ENCODE measurements at regions not wholly inside any gene's neighbourhood (a gene's known extent, or its start where the extent isn't known, plus 50 kb on each side); places are given as distances from the start of the nearest gene placed in this dataset.

DNA sequence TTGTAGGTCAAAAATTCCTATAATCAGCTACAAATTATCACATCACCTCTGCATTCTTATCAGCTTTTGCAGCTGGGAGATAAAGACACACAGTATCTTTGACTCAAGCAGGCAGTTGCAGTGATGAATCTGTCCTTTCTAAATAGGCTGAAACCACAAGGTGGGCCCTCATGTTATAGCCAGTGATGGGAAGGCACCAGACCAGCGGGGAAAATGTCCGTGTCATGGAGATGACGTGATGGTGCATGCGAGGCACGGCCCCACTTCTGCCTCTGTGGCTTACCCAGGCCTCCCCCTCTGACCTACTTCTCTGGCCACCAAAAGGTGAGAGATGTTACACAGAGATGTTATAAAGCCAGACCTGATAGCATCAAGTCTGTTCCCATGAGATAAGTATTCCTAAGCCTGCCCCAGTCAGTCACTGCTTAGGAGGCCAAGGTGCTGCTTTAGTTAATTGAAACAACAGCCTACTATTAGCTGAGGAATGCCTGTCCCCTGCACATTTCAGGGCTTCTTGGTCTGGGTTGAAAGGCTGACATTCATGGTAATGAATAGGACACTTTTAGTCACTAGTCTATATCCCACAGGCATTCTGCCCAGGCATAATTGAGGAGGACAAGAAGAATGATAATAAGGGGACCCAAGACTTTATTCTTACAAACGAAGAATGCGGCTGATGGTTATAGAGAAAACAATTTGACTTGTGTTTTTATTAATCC, 327.9 kb downstream of the LPIN1 start:
- no peak for DNase-seq (ENCODE audit: low read depth in 4 of 4, low spot score in 3 of 4)

DNA sequence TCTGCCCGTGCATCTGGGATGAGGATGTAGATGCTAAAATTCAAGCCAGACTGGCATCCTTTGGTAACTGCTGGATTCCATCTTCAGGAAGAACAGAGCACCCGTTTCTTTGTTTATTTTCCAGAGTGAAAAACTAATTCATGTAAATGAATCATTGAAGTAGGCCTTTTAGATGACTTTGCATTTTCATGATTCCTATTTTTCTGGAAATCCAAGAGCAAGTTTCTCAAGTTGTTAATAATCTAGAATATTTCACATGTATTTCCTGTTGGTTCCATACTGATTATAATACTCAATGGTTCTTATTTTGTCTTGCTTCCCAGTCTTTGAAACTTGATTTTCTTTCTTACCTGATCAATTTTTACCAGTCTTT, 328.4 kb downstream of the LPIN1 start:
- no peak for DNase-seq (ENCODE audit: low read depth in 4 of 4, low spot score in 3 of 4)

DNA sequence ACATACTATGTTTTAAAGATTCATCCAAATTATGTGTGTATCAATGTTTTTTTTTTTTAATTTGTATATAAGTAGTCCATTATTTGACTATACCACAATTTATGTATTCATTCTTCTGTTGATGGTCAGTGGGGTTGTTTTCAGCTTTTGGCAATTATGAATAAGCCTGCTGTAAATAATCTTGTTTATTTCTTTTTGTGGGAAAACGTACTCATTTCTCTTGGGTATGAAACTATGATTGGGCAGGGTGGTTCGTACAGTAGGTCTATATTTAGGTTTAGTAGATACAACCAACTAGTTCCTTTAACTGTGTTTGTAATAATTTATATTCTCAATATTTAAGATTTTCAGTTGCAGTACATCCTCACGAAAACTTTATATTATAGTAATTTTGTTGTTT, 329.2 kb downstream of the LPIN1 start:
- no peak for DNase-seq (ENCODE audit: low read depth in 4 of 4, low spot score in 3 of 4)

DNA sequence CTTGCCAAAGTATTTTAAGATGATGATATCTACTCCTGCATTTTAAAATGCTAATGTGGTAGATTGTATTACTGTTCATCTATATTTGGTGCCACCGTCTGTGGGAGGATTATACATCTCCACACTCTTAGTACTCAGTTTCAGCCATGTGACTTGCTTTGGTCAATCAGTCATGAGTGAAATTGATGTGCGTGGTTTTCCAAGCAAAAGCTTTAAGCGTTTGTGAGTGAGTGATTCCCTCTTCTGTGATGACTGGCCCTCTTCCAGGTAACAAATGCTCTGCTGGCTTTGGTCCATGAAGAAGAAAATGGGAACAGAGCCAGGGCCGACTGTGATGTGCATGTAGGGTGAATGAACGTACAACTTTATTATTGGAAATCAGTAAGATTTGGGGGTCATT, 330.4 kb downstream of the LPIN1 start:
- no peak for DNase-seq (ENCODE audit: low read depth in 4 of 4, low spot score in 3 of 4)

DNA sequence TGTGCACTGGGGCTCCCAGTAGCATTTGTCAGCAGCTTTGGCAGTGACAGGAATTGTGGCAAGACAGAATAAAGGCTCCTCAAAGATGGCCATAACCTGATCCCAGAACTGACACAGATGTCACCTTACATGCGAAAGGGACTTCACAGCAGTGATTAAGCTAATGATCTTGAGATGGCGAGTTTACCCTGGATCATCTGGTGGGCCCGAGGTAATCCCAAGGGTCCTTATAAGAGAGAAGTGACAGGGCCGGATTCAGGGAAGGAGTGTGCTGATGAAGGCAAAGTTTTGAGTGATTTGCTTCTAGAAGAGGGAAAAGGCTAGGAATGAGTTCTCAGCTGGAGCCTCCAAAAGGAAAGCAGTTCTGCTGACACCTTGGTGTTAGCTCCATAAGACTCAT, 333.9 kb downstream of the LPIN1 start:
- DNase-seq (ENCODE audit: low read depth in 4 of 4, low spot score in 3 of 4), result no peak

DNA sequence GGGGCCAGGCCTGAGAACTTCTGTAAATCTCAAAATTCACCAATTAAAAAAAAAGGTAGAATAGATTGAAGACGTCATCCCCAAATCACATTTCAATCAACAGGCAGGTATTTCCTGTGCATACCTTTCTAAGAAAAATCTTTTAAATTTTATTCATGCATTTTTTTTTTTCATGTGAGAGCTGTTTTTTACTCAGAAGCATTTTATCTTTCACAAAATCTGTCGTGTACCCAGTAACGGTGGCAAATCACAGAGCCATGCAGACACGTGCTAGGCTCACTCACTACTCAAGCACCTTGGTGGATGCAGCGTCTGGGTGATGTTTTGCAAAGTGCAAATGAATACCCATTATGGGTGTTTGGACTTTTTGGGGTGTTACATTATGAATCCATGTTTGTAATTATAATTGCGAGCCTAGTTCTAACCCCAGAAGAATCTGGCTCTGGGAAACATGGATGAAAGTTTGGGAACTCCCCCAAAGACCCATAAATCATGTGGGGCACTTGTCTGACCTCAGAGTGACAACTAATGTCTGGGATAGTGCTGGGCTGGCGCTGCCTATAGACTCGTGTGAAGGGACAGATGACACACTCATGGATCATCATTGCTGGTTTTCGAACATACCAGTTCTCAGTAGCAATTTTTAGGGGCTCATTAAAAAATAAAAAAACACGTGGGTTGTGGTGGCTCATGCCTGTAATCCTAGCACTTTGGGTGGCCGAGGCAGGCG, 335.2 kb downstream of the LPIN1 start:
- DNase-seq (ENCODE audit: low read depth in 4 of 4, low spot score in 3 of 4), result no peak

DNA sequence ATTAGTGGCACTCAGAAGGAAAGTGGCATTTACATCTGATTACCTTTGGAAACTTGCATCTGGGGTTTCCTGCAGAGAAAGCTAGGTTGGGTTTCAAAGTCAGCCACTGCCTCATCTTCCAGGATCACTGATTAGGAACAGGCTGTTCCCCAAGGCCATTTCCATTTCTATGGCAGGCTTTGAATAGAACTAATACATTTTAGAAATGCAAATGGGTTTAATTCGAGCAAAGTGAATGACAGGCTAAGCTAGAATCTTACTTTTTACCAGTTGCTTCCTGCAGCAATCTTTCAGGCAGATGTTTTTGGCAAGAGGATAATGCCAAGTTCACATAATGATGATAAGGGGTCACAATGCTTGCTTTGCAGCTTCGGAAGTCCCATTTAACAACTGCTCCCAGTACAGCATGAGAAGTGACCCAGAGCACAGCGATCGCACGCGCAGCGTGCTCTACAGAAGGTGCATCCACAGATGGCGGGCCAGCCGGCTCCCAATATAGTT, 336.7 kb downstream of the LPIN1 start:
- DNase-seq (ENCODE audit: low read depth in 4 of 4, low spot score in 3 of 4), result no peak

DNA sequence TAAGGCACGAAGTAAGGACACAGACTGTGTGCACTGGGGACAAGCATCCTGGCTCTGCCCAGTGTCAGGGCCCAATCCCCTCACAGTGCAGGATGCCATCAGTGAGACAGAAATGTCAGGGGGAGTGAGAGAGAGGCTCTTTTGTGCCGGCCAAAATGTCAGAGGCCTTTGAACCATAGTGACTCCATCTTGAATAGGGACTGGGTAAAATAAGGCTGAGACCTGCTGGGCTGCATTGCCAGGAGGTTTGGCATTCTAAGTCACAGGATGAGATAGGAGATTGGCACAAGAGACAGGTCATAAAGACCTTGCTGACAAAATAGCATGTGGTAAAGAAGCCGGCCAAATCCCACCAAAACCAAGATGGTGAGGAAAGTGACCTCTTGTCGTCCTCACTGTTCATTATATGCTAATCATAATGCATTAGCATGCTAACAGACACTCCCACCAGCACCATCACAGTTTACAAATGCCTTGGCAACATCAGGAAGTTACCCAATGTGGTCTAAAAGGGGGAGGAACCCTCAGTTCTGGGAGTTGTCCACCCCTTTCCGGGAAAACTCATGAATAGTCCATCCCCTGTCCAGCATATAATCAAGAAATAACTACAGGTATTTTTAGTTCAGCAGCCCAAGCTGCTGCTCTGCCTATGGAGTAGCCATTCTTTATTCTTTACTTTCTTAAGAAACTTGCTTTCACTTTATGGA, 337.4 kb downstream of the LPIN1 start:
- no peak for DNase-seq (ENCODE audit: low read depth in 4 of 4, low spot score in 3 of 4)

DNA sequence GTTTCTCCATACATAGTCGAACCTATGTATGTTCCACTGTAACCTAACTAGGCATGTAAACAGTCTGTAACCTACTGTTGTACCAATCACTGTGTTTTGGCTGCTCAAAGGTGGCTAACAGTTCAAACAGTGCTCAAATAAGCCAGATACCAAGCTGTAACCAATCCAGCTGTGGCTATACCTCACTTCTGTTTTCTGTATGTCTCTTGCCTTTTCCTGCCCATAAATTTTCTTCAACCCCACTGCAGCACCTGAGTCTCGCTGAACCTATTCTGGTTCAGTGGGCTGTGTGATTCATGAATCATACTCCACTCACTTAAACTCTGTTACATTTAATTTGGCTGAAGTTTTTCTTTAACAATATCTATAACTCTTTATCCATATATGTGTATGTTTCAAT, 340.7 kb downstream of the LPIN1 start:
- DNase-seq (ENCODE audit: low read depth in 4 of 4, low spot score in 3 of 4), result no peak

DNA sequence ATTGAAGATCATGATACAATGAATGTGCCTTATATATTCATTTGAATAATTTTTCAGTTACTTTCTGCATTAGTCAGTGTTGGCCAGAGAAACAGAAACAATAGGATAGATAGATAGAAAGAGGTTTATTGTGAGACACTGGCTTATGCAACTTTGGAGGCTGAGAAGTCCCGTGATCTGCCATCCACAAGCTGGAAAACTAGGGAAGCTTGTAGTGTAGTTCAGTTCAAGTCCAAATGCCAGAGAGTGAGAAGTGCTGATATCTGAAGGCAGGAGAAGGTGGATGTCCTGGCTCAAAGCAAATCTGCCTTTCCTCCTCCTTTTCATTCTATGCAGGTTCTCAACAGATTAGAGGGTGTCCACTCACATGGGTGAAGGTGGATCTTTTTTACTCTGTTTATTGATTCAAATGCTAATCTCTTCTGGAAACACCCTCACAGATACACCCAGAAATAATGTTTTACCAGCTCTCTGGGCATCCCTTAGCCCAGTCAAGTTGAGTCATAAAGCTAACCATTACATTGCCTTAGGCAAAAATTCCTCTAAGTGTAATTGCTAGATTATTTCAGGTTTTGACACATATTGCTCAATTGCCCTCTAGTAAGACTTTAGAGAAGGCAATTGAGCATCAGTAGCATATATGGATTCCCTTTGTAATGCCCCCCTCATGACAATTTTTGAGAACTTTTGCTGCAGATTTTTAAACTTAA, 341.4 kb downstream of the LPIN1 start:
- no peak for DNase-seq (ENCODE audit: low read depth in 4 of 4, low spot score in 3 of 4)

DNA sequence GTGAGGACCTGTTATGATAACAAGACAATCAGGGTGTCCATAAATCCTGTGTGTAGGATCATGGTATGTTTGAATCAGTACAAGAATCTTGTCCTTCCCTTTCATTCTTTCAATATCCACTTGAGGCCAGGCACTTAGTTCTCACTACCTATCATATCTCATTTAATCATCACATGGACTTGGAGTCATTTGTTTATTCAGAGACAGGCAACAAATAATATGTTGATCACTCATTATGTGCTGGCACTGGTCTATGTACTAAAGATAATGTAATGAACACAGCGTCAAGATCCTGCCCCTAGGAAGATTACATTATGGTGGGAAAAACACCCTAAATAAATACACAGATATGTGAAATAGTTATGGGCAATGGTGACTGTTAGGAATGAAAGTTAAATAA, 342.6 kb downstream of the LPIN1 start:
- DNase-seq (ENCODE audit: low read depth in 4 of 4, low spot score in 3 of 4), result no peak

DNA sequence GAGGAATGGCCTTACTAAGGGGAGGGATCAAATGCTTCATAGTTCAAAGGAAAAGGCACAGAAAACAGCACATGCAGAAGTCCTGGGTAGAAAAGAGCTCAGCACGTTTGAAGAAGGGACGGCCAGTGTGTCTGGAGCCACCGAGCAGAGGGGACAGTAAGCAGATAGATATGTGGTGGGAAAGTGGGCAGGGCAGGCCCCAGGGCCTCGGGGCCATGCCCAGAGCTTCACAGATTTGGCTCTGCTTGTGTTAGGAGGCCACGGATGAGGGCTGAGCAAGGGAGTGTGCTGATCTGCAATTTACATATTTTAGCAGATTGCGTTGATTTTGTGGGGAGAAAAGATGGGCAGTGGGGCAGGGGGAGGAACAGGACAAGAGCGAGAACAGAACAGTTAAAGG, 343.1 kb downstream of the LPIN1 start:
- DNase-seq (ENCODE audit: low read depth in 4 of 4, low spot score in 3 of 4), result no peak

DNA sequence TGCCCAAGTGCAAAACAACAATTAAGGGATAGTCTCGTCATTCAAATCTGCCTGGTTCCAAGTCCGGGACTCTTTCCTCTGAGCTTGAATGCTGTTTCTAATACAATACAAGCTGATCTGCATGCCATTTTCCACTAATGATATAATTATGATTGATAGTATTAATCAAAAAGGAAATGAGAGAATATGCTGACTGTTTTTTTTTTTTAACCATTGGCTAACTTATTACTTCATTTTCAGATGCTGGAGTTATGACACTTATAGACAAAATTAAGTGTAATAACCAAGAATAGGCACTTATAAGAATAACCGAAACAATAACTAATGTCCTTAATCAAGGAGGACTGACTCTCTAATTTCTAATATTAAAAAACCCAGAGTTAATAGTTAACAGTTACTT, 343.6 kb downstream of the LPIN1 start:
- no peak for DNase-seq (ENCODE audit: low read depth in 4 of 4, low spot score in 3 of 4)

DNA sequence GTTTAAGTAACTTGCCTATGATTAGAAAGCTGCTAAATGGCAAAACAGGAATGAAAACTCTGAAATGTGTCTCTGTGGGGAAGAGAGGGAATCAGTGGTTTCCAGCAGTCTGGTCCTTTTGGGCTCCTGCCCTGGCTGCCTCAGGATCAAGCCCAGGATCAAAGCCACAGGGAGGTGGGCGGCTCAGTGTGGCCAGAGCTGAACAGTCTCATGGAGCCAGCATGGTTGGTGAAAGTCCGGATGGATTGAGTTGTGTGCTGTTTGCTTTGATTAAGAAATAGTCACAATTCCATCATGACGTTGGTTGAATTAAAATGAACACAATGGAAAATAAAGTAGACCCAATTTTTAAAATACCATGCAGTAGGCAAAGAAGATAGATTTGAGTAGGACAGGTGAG, 344.2 kb downstream of the LPIN1 start:
- DNase-seq (ENCODE audit: low read depth in 4 of 4, low spot score in 3 of 4), result no peak

DNA sequence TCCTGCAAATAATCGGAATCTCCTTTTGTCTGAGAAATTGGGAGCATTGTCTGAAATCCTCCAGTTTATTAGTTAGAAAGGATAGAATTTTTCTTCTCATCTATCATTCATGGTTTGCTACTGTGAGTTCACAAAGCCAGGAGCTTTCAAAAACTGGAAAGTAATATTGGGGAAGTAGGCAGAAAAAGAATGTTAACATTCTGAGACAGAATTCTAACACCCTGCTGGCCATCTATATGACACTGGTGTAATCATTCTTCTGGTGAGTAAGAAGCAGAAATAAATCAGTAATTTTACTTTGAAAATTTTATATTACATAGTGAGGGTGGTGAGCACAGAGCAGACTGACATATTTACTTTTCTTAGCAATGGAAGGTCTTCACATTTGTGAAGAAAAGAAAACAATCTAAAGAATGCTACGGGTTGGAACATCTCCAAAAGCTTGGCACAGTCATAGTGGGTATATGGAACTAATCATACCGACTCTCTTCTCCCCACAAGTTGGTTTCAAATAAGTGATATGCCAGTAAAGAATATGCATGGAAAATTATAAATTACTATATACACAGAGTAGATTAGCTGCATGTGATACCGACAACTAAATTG, 344.9 kb downstream of the LPIN1 start:
- no peak for DNase-seq (ENCODE audit: low read depth in 4 of 4, low spot score in 3 of 4)

DNA sequence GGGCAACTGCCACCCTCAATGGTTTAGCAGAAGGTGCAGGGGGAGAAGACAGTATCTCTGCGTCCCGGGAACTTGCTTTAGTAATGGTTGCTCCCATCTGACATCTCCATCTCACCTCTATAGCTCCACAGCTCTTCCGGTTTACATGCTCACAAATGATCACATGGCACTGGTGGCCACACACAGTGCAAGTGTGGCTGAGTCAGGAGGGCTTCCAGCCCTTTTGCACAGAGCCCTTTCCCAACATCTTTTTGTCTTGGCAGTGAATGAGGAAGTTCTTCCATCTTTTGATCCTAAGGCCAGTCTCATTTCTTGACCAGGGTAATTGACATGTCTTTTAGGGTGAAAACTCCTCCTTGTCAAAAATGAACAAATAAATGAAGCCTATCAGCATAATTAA, 347.7 kb downstream of the LPIN1 start:
- DNase-seq (ENCODE audit: low read depth in 4 of 4, low spot score in 3 of 4), result no peak

DNA sequence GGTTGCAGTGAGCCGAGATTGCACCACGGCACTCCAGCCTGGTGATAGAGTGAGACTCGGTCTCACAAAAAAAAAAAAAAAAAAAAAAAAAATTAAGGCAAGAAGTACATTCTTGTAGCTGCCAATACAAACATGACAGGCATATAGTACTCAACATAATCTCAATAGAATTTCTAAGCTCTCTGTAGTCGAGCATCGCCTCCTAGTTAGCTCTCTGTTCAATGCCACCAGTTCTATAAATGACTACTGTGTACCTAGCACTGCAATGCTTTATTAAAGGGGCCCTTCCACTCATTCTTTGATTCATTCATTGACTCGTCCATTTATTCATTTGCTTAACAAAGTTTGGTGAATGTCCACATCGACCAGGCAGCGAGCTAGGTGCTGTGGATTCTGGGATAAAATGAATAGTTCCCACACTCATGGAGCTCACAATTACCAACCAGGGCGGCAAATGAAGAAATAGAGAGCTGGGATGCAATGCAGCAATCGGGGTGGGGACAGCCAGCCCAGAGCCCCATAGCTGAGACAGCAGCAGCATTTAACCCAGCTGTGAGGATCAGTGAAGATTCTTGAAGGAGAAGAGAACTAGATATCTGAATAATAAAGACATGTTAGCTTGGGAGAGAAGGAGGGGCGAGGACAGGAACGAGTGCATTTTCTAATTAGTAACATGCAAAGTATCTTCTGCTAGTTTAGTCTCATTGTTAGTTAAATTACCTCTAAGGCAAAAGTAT, 349.8 kb downstream of the LPIN1 start:
- no peak for DNase-seq (ENCODE audit: low read depth in 4 of 4, low spot score in 3 of 4)

DNA sequence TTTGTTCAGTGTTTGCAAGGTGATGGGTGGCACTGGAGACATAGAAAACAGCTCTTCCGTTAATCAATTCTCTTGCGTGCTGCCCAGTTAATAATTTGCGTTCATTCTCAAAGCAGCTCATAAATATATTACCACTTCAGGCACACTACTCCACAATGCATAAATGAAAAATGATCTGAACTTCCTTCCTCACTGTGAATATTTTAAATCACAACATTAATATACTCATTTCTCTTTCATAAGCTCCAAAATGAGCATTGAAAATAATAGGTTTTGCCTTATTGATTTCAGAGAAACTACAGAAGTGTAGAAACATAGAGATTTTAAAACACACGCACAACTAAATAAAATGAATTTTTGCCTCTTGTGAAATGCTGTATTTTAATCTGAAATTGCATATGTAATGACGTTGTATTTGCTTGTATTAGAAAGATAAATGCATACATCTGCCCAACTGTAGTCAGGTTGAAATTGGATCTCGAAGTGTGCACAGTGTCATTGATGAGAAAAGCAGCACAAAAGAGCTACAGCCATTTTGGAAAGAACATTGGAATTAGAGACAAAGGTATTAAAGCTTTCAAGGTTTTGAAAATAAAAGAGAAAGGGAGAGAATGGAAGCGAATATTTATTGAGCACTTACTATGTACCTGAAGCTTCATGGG, 350.5 kb downstream of the LPIN1 start:
- DNase-seq (ENCODE audit: low read depth in 4 of 4, low spot score in 3 of 4), result no peak

DNA sequence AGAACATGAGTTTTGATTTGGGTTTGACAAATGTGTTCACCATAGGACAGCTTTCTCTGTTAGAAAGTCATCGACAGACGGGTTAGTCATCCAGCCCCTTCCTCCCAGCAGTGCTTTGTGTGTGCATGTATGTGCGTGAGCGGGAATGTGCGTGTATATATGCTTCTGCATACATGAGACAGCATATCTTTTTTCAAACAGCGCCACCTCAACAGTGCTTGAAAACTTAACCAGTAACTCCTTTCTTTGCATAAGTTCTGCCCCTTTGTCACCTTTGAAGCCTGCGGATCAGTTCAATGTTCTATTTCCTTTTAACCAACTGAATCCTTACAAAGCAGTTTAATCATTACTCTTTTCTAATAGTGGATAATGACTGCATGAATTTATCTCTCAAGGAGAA, 351.4 kb downstream of the LPIN1 start:
- no peak for DNase-seq (ENCODE audit: low read depth in 4 of 4, low spot score in 3 of 4)

DNA sequence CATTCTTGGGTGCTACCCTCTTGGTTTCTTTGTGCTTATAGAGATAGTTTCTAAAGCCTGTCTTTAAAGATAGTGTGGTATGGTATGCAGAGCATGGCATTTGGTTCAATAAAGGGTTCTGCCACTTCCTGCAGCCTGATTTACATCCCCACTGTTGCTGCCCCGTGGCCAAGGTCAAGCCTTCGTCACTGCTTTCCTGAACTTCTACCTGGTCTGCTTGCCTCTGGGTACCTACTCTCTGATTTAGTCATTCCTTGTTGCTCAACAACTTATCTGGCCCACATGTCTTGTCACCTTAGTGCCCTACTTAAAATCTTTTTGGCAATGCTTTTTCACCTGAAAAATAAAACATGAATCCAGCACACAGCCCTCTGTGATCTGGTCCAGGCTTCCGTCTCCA, 352.9 kb downstream of the LPIN1 start:
- no peak for DNase-seq (ENCODE audit: low read depth in 4 of 4, low spot score in 3 of 4)

Measured in left renal pelvis (tissue), 4 donors.